ENCODE measurements at regions not wholly inside any gene's neighbourhood (a gene's known extent, or its start where the extent isn't known, plus 50 kb on each side); places are given as distances from the start of the nearest gene placed in this dataset.
A peak's percentile ranks its signal among the peaks of the same experiment; 100 is the strongest.

- TF ChIP-seq YY1 (IDR thresholded peaks at IDR 0.05) (no peak), HNF4G (IDR thresholded peaks at IDR 0.05) (no peak), TAF1 (conservative IDR thresholded peaks at IDR 0.05) (no peak), NR2F2 (IDR thresholded peaks at IDR 0.05) (no peak)
These were observed 160.3 kb downstream of the PTPRU start (continued) for GRCh38 chr1:29396438-29397255.

GRCh38 chr1:29395736-29396437, 159.6 kb downstream of the PTPRU start:
- Histone ChIP-seq H3K27ac (ENCODE audit: low read depth in 1 of 2, low read length in 2 of 2) (no peak overlapping the region), H3K36me3 (ENCODE audit: control insufficient read depth in 4 of 4, insufficient read depth in 3 of 4, low read depth in 1 of 4, low read length in 3 of 4) (no peaks in the 10 kb centered on the region), H3K9me3 (ENCODE audit: control insufficient read depth in 4 of 4, low read length in 3 of 4) (peaks cover 0 to 4% (median 0%) of the 10 kb centered on the region in 4 donors), H3K27me3 (ENCODE audit: control insufficient read depth in 4 of 4, insufficient read depth in 4 of 4, low read length in 3 of 4) (peaks cover 0 to 5% (median 1%) of the 10 kb centered on the region in 4 donors), H3K9ac (ENCODE audit: low read depth in 1 of 2, low read length in 2 of 2) (no peak overlapping the region), H3K4me3 (ENCODE audit: low read depth in 1 of 3, low read length in 3 of 3) (no peak overlapping the region), H3K4me1 (ENCODE audit: control insufficient read depth in 4 of 4, insufficient read depth in 4 of 4, low read length in 3 of 4) (no peaks in the 10 kb centered on the region)
- DNase-seq (ENCODE audit: low spot score) = peak; percentile 17
- no peak for TF ChIP-seq YY1 (IDR thresholded peaks at IDR 0.05)
- TF ChIP-seq ZBTB33 (IDR thresholded peaks at IDR 0.05) = no peak
- TF ChIP-seq RXRA (IDR thresholded peaks at IDR 0.05) = no peak
- no peak for TF ChIP-seq RAD21 (IDR thresholded peaks at IDR 0.05)
- TF ChIP-seq GABPA (IDR thresholded peaks at IDR 0.05 in 1 of 2, conservative IDR thresholded peaks at IDR 0.05 in 1 of 2) = no peak
- 62% methylated on average over 5 of the region's 5 CpGs for WGBS

- Histone ChIP-seq H3K9ac (ENCODE audit: low read depth in 1 of 2, low read length in 2 of 2) (no peak overlapping the region), H3K27ac (ENCODE audit: low read depth in 1 of 2, low read length in 2 of 2) (no peak overlapping the region), H3K9me3 (ENCODE audit: control insufficient read depth in 4 of 4, low read length in 3 of 4) (peaks cover 0 to 4% (median 0%) of the 10 kb centered on the region in 4 donors), H3K27me3 (ENCODE audit: control insufficient read depth in 4 of 4, insufficient read depth in 4 of 4, low read length in 3 of 4) (peaks cover 0 to 7% (median 2%) of the 10 kb centered on the region in 4 donors), H3K36me3 (ENCODE audit: control insufficient read depth in 4 of 4, insufficient read depth in 3 of 4, low read depth in 1 of 4, low read length in 3 of 4) (no peaks in the 10 kb centered on the region), H3K4me3 (ENCODE audit: low read depth in 1 of 3, low read length in 3 of 3) (no peak overlapping the region), H3K4me1 (ENCODE audit: control insufficient read depth in 4 of 4, insufficient read depth in 4 of 4, low read length in 3 of 4) (no peaks in the 10 kb centered on the region)
- DNase-seq (ENCODE audit: low spot score) = peak; percentile 27
- 80% methylated on average over 9 of the region's 9 CpGs for WGBS
- TF ChIP-seq JUND (IDR thresholded peaks at IDR 0.05) = no peak
These were observed 158.4 kb downstream of the PTPRU start for GRCh38 chr1:29394521-29395225.

- no peak for DNase-seq (ENCODE audit: low spot score)
- Histone ChIP-seq H3K27me3 (ENCODE audit: control insufficient read depth in 4 of 4, insufficient read depth in 4 of 4, low read length in 3 of 4) (peaks cover 0 to 7% (median 2%) of the 10 kb centered on the region in 4 donors), H3K36me3 (ENCODE audit: control insufficient read depth in 4 of 4, insufficient read depth in 3 of 4, low read depth in 1 of 4, low read length in 3 of 4) (no peaks in the 10 kb centered on the region), H3K4me3 (ENCODE audit: low read depth in 1 of 3, low read length in 3 of 3) (no peak overlapping the region), H3K27ac (ENCODE audit: low read depth in 1 of 2, low read length in 2 of 2) (no peak overlapping the region), H3K9ac (ENCODE audit: low read depth in 1 of 2, low read length in 2 of 2) (no peak overlapping the region), H3K9me3 (ENCODE audit: control insufficient read depth in 4 of 4, low read length in 3 of 4) (no peaks in the 10 kb centered on the region), H3K4me1 (ENCODE audit: control insufficient read depth in 4 of 4, insufficient read depth in 4 of 4, low read length in 3 of 4) (no peaks in the 10 kb centered on the region)
- TF ChIP-seq CTCF (IDR thresholded peaks at IDR 0.05; ENCODE audit: low read depth, low read length, missing input control) = no peak
- no peak for TF ChIP-seq YY1 (IDR thresholded peaks at IDR 0.05)
- 65% methylated on average over 2 of the region's 2 CpGs for whole genome bisulfite sequencing
These were observed 157.1 kb downstream of the PTPRU start for GRCh38 chr1:29393451-29393826.
